Stimulated activated CD4-positive, alpha-beta T cell treated with anti-CD3 and anti-CD28 coated beads, Interleukin-15, amount 100 ng/mL, for 24 hours (primary cell): ENCODE measurements at regions not wholly inside any gene's neighbourhood (a gene's known extent, or its start where the extent isn't known, plus 50 kb on each side); places are given as distances from the start of the nearest gene placed in this dataset.

ENCODE experiments used
- DNase-seq: peaks from one replicate; pipeline ENCODE4 v3.0.0-alpha.2; 2020

- no peak for DNase-seq
Measured at GRCh38 chr2:173740639-173741038, 224.5 kb downstream of the SP3 start.

- DNase-seq: no peak
Measured at GRCh38 chr2:173741759-173742158, 223.4 kb downstream of the SP3 start.

- DNase-seq: no peak
Measured at GRCh38 chr2:173747035-173747434, 218.1 kb downstream of the SP3 start.

GRCh38 chr2:173749315-173749714 is 215.9 kb downstream of the SP3 start:
- DNase-seq: no peak

- DNase-seq: no peak
Measured at GRCh38 chr2:173750353-173750801, 214.8 kb downstream of the SP3 start.

- no peak for DNase-seq
Measured at GRCh38 chr2:173750831-173751230, 214.3 kb downstream of the SP3 start.

- DNase-seq: no peak
Measured at GRCh38 chr2:173751245-173751975, 213.8 kb downstream of the SP3 start.

GRCh38 chr2:173752152-173752551 is 213.0 kb downstream of the SP3 start:
- no peak for DNase-seq

GRCh38 chr2:173753441-173753840 is 211.7 kb downstream of the SP3 start:
- DNase-seq: no peak

GRCh38 chr2:173754165-173754564 is 211.0 kb downstream of the SP3 start:
- no peak for DNase-seq

- no peak for DNase-seq
Measured at GRCh38 chr2:173754837-173755236, 210.3 kb downstream of the SP3 start.

GRCh38 chr2:173755798-173756197 is 209.4 kb downstream of the SP3 start:
- DNase-seq: no peak

GRCh38 chr2:173759959-173760358 is 205.2 kb downstream of the SP3 start:
- no peak for DNase-seq

- DNase-seq: no peak
Measured at GRCh38 chr2:173760553-173760952, 204.6 kb downstream of the SP3 start.

- no peak for DNase-seq
Measured at GRCh38 chr2:173761603-173762119, 203.5 kb downstream of the SP3 start.

- no peak for DNase-seq
Measured at GRCh38 chr2:173762221-173762620, 203.0 kb downstream of the SP3 start.

- DNase-seq: no peak
Measured at GRCh38 chr2:173762864-173763263, 202.3 kb downstream of the SP3 start.

GRCh38 chr2:173763641-173764040 is 201.5 kb downstream of the SP3 start:
- no peak for DNase-seq

- DNase-seq: no peak
Measured at GRCh38 chr2:173764094-173764493, 201.1 kb downstream of the SP3 start.

- DNase-seq: no peak
Measured at GRCh38 chr2:173766537-173767289, 198.5 kb downstream of the SP3 start.

- DNase-seq: no peak
Measured at GRCh38 chr2:173770947-173771678, 194.1 kb downstream of the SP3 start.

GRCh38 chr2:173772205-173772604 is 193.0 kb downstream of the SP3 start:
- no peak for DNase-seq

GRCh38 chr2:173773076-173773475 is 192.1 kb downstream of the SP3 start:
- DNase-seq: no peak
